ENCODE measurements at regions not wholly inside any gene's neighbourhood (a gene's known extent, or its start where the extent isn't known, plus 50 kb on each side); places are given as distances from the start of the nearest gene placed in this dataset.

GRCh38 chr3:159540882-159541495 is 447.6 kb upstream of the IL12A start:
- Histone ChIP-seq H3K36me3 (ENCODE audit: control insufficient read depth in 2 of 2, insufficient read depth in 2 of 2, low read length in 2 of 2) (no peaks in the 10 kb centered on the region), H3K4me3 (ENCODE audit: low read length in 2 of 2) (no peak overlapping the region), H3K27ac (ENCODE audit: low read depth in 2 of 2, low read length in 2 of 2) (no peak overlapping the region), H3K9ac (ENCODE audit: low read depth in 1 of 2, low read length in 2 of 2) (no peak overlapping the region), H3K4me1 (ENCODE audit: control insufficient read depth in 2 of 2, insufficient read depth in 2 of 2, low read length in 2 of 2) (no peaks in the 10 kb centered on the region), H3K27me3 (ENCODE audit: control insufficient read depth in 2 of 2, insufficient read depth in 2 of 2, low read length in 2 of 2) (no peaks in the 10 kb centered on the region), H3K9me3 (ENCODE audit: control insufficient read depth in 2 of 2, low read length in 2 of 2) (no peaks in the 10 kb centered on the region)

GRCh38 chr3:159548675-159549335 is 439.8 kb upstream of the IL12A start:
- H3K27me3 ChIP-seq (ENCODE audit: control insufficient read depth in 2 of 2, insufficient read depth in 2 of 2, low read length in 2 of 2) = no peaks in the 10 kb centered on the region
- H3K4me3 ChIP-seq (ENCODE audit: low read length in 2 of 2) = no peak overlapping the region

GRCh38 chr3:159555205-159555604 is 433.4 kb upstream of the IL12A start:
- Histone ChIP-seq H3K4me1 (ENCODE audit: control insufficient read depth in 2 of 2, insufficient read depth in 2 of 2, low read length in 2 of 2) (no peaks in the 10 kb centered on the region), H3K9ac (ENCODE audit: low read depth in 1 of 2, low read length in 2 of 2) (no peak overlapping the region), H3K4me3 (ENCODE audit: low read length in 2 of 2) (no peak overlapping the region), H3K9me3 (ENCODE audit: control insufficient read depth in 2 of 2, low read length in 2 of 2) (no peaks in the 10 kb centered on the region), H3K27ac (ENCODE audit: low read depth in 2 of 2, low read length in 2 of 2) (no peak overlapping the region), H3K27me3 (ENCODE audit: control insufficient read depth in 2 of 2, insufficient read depth in 2 of 2, low read length in 2 of 2) (no peaks in the 10 kb centered on the region), H3K36me3 (ENCODE audit: control insufficient read depth in 2 of 2, insufficient read depth in 2 of 2, low read length in 2 of 2) (no peaks in the 10 kb centered on the region)

More at GRCh38 chr3:159548675-159549335, 439.8 kb upstream of the IL12A start:
- H3K4me1 ChIP-seq (ENCODE audit: control insufficient read depth in 2 of 2, insufficient read depth in 2 of 2, low read length in 2 of 2) = no peaks in the 10 kb centered on the region
- H3K9ac ChIP-seq (ENCODE audit: low read depth in 1 of 2, low read length in 2 of 2) = no peak overlapping the region
- H3K27ac ChIP-seq (ENCODE audit: low read depth in 2 of 2, low read length in 2 of 2) = no peak overlapping the region
- no peaks in the 10 kb centered on the region for H3K9me3 ChIP-seq (ENCODE audit: control insufficient read depth in 2 of 2, low read length in 2 of 2)
- no peaks in the 10 kb centered on the region for H3K36me3 ChIP-seq (ENCODE audit: control insufficient read depth in 2 of 2, insufficient read depth in 2 of 2, low read length in 2 of 2)

GRCh38 chr3:159559771-159560170 is 428.9 kb upstream of the IL12A start:
- Histone ChIP-seq H3K9ac (ENCODE audit: low read depth in 1 of 2, low read length in 2 of 2) (no peak overlapping the region), H3K9me3 (ENCODE audit: control insufficient read depth in 2 of 2, low read length in 2 of 2) (no peaks in the 10 kb centered on the region), H3K4me3 (ENCODE audit: low read length in 2 of 2) (no peak overlapping the region), H3K27ac (ENCODE audit: low read depth in 2 of 2, low read length in 2 of 2) (no peak overlapping the region), H3K4me1 (ENCODE audit: control insufficient read depth in 2 of 2, insufficient read depth in 2 of 2, low read length in 2 of 2) (no peaks in the 10 kb centered on the region), H3K36me3 (ENCODE audit: control insufficient read depth in 2 of 2, insufficient read depth in 2 of 2, low read length in 2 of 2) (no peaks in the 10 kb centered on the region), H3K27me3 (ENCODE audit: control insufficient read depth in 2 of 2, insufficient read depth in 2 of 2, low read length in 2 of 2) (no peaks in the 10 kb centered on the region)

- Histone ChIP-seq H3K4me3 (ENCODE audit: low read length in 2 of 2) (no peak overlapping the region), H3K4me1 (ENCODE audit: control insufficient read depth in 2 of 2, insufficient read depth in 2 of 2, low read length in 2 of 2) (no peaks in the 10 kb centered on the region), H3K9ac (ENCODE audit: low read depth in 1 of 2, low read length in 2 of 2) (no peak overlapping the region), H3K27ac (ENCODE audit: low read depth in 2 of 2, low read length in 2 of 2) (no peak overlapping the region), H3K36me3 (ENCODE audit: control insufficient read depth in 2 of 2, insufficient read depth in 2 of 2, low read length in 2 of 2) (no peaks in the 10 kb centered on the region), H3K9me3 (ENCODE audit: control insufficient read depth in 2 of 2, low read length in 2 of 2) (no peaks in the 10 kb centered on the region), H3K27me3 (ENCODE audit: control insufficient read depth in 2 of 2, insufficient read depth in 2 of 2, low read length in 2 of 2) (no peaks in the 10 kb centered on the region)
Observed at GRCh38 chr3:159560214-159560979, 428.2 kb upstream of the IL12A start.

GRCh38 chr3:159565313-159565712 is 423.3 kb upstream of the IL12A start:
- Histone ChIP-seq H3K36me3 (ENCODE audit: control insufficient read depth in 2 of 2, insufficient read depth in 2 of 2, low read length in 2 of 2) (no peaks in the 10 kb centered on the region), H3K27ac (ENCODE audit: low read depth in 2 of 2, low read length in 2 of 2) (no peak overlapping the region), H3K9ac (ENCODE audit: low read depth in 1 of 2, low read length in 2 of 2) (no peak overlapping the region), H3K4me3 (ENCODE audit: low read length in 2 of 2) (no peak overlapping the region), H3K9me3 (ENCODE audit: control insufficient read depth in 2 of 2, low read length in 2 of 2) (no peaks in the 10 kb centered on the region), H3K27me3 (ENCODE audit: control insufficient read depth in 2 of 2, insufficient read depth in 2 of 2, low read length in 2 of 2) (no peaks in the 10 kb centered on the region), H3K4me1 (ENCODE audit: control insufficient read depth in 2 of 2, insufficient read depth in 2 of 2, low read length in 2 of 2) (no peaks in the 10 kb centered on the region)

- no peaks in the 10 kb centered on the region for H3K9me3 ChIP-seq (ENCODE audit: control insufficient read depth in 2 of 2, low read length in 2 of 2)
- no peaks in the 10 kb centered on the region for H3K36me3 ChIP-seq (ENCODE audit: control insufficient read depth in 2 of 2, insufficient read depth in 2 of 2, low read length in 2 of 2)
- H3K4me3 ChIP-seq (ENCODE audit: low read length in 2 of 2) = no peak overlapping the region
- no peaks in the 10 kb centered on the region for H3K4me1 ChIP-seq (ENCODE audit: control insufficient read depth in 2 of 2, insufficient read depth in 2 of 2, low read length in 2 of 2)
- no peak overlapping the region for H3K27ac ChIP-seq (ENCODE audit: low read depth in 2 of 2, low read length in 2 of 2)
- no peaks in the 10 kb centered on the region for H3K27me3 ChIP-seq (ENCODE audit: control insufficient read depth in 2 of 2, insufficient read depth in 2 of 2, low read length in 2 of 2)
- no peak overlapping the region for H3K9ac ChIP-seq (ENCODE audit: low read depth in 1 of 2, low read length in 2 of 2)
Observed at GRCh38 chr3:159583662-159584061, 405.0 kb upstream of the IL12A start.

- Histone ChIP-seq H3K36me3 (ENCODE audit: control insufficient read depth in 2 of 2, insufficient read depth in 2 of 2, low read length in 2 of 2) (no peaks in the 10 kb centered on the region), H3K4me1 (ENCODE audit: control insufficient read depth in 2 of 2, insufficient read depth in 2 of 2, low read length in 2 of 2) (no peaks in the 10 kb centered on the region), H3K9me3 (ENCODE audit: control insufficient read depth in 2 of 2, low read length in 2 of 2) (no peaks in the 10 kb centered on the region), H3K27ac (ENCODE audit: low read depth in 2 of 2, low read length in 2 of 2) (no peak overlapping the region), H3K27me3 (ENCODE audit: control insufficient read depth in 2 of 2, insufficient read depth in 2 of 2, low read length in 2 of 2) (no peaks in the 10 kb centered on the region), H3K4me3 (ENCODE audit: low read length in 2 of 2) (no peak overlapping the region), H3K9ac (ENCODE audit: low read depth in 1 of 2, low read length in 2 of 2) (no peak overlapping the region)
Observed at GRCh38 chr3:159584421-159584820, 404.2 kb upstream of the IL12A start.

GRCh38 chr3:159586571-159587202 is 401.9 kb upstream of the IL12A start:
- H3K9ac ChIP-seq (ENCODE audit: low read depth in 1 of 2, low read length in 2 of 2) = no peak overlapping the region
- H3K27me3 ChIP-seq (ENCODE audit: control insufficient read depth in 2 of 2, insufficient read depth in 2 of 2, low read length in 2 of 2) = no peaks in the 10 kb centered on the region
- no peak overlapping the region for H3K4me3 ChIP-seq (ENCODE audit: low read length in 2 of 2)
- no peak overlapping the region for H3K27ac ChIP-seq (ENCODE audit: low read depth in 2 of 2, low read length in 2 of 2)
- H3K9me3 ChIP-seq (ENCODE audit: control insufficient read depth in 2 of 2, low read length in 2 of 2) = no peaks in the 10 kb centered on the region
- no peaks in the 10 kb centered on the region for H3K4me1 ChIP-seq (ENCODE audit: control insufficient read depth in 2 of 2, insufficient read depth in 2 of 2, low read length in 2 of 2)
- no peaks in the 10 kb centered on the region for H3K36me3 ChIP-seq (ENCODE audit: control insufficient read depth in 2 of 2, insufficient read depth in 2 of 2, low read length in 2 of 2)

Data from mucosa of rectum (tissue), 2 donors.